ENCODE measurements at regions not wholly inside any gene's neighbourhood (a gene's known extent, or its start where the extent isn't known, plus 50 kb on each side); places are given as distances from the start of the nearest gene placed in this dataset.

- Histone ChIP-seq H3K9me3 (ENCODE audit: low read length) (no peaks in the 10 kb centered on the region), H3K36me3 (ENCODE audit: insufficient read depth, low read length) (no peaks in the 10 kb centered on the region), H2AFZ (ENCODE audit: low read depth, low read length) (no peak overlapping the region), H3K4me3 (ENCODE audit: low read length) (no peak overlapping the region), H3K4me1 (ENCODE audit: insufficient read depth, low read length) (no peaks in the 10 kb centered on the region), H3K27me3 (ENCODE audit: insufficient read depth, low read length) (no peaks in the 10 kb centered on the region)
These were observed 221.6 kb downstream of the BRINP2 start for GRCh38 chr1:177392336-177392735.

- no peaks in the 10 kb centered on the region for H3K4me1 ChIP-seq (ENCODE audit: insufficient read depth, low read length)
- no peak overlapping the region for H2AFZ ChIP-seq (ENCODE audit: low read depth, low read length)
- no peaks in the 10 kb centered on the region for H3K9me3 ChIP-seq (ENCODE audit: low read length)
- no peaks in the 10 kb centered on the region for H3K36me3 ChIP-seq (ENCODE audit: insufficient read depth, low read length)
- no peak overlapping the region for H3K4me3 ChIP-seq (ENCODE audit: low read length)
- no peaks in the 10 kb centered on the region for H3K27me3 ChIP-seq (ENCODE audit: insufficient read depth, low read length)
These were observed 215.3 kb downstream of the BRINP2 start for GRCh38 chr1:177385760-177386698.

GRCh38 chr1:177384461-177384860 lies 213.7 kb downstream of the BRINP2 start:
- H3K4me3 ChIP-seq (ENCODE audit: low read length): no peak overlapping the region
- no peaks in the 10 kb centered on the region for H3K36me3 ChIP-seq (ENCODE audit: insufficient read depth, low read length)

GRCh38 chr1:177383715-177384114 lies 213.0 kb downstream of the BRINP2 start:
- H2AFZ ChIP-seq (ENCODE audit: low read depth, low read length): no peak overlapping the region
- H3K4me3 ChIP-seq (ENCODE audit: low read length): no peak overlapping the region
- no peaks in the 10 kb centered on the region for H3K36me3 ChIP-seq (ENCODE audit: insufficient read depth, low read length)
- H3K9me3 ChIP-seq (ENCODE audit: low read length): no peaks in the 10 kb centered on the region
- no peaks in the 10 kb centered on the region for H3K4me1 ChIP-seq (ENCODE audit: insufficient read depth, low read length)
- no peaks in the 10 kb centered on the region for H3K27me3 ChIP-seq (ENCODE audit: insufficient read depth, low read length)

More at GRCh38 chr1:177384461-177384860, 213.7 kb downstream of the BRINP2 start:
- Histone ChIP-seq H3K4me1 (ENCODE audit: insufficient read depth, low read length) (no peaks in the 10 kb centered on the region), H2AFZ (ENCODE audit: low read depth, low read length) (no peak overlapping the region), H3K27me3 (ENCODE audit: insufficient read depth, low read length) (no peaks in the 10 kb centered on the region), H3K9me3 (ENCODE audit: low read length) (no peaks in the 10 kb centered on the region)

- Histone ChIP-seq H3K4me1 (ENCODE audit: insufficient read depth, low read length) (no peaks in the 10 kb centered on the region), H3K9me3 (ENCODE audit: low read length) (no peaks in the 10 kb centered on the region), H2AFZ (ENCODE audit: low read depth, low read length) (no peak overlapping the region), H3K27me3 (ENCODE audit: insufficient read depth, low read length) (no peaks in the 10 kb centered on the region), H3K4me3 (ENCODE audit: low read length) (no peak overlapping the region), H3K36me3 (ENCODE audit: insufficient read depth, low read length) (no peaks in the 10 kb centered on the region)
These were observed 207.1 kb downstream of the BRINP2 start for GRCh38 chr1:177377866-177378265.

- H3K27me3 ChIP-seq (ENCODE audit: insufficient read depth, low read length): no peaks in the 10 kb centered on the region
- H3K36me3 ChIP-seq (ENCODE audit: insufficient read depth, low read length): no peaks in the 10 kb centered on the region
- no peaks in the 10 kb centered on the region for H3K9me3 ChIP-seq (ENCODE audit: low read length)
- no peak overlapping the region for H3K4me3 ChIP-seq (ENCODE audit: low read length)
- H2AFZ ChIP-seq (ENCODE audit: low read depth, low read length): no peak overlapping the region
- no peaks in the 10 kb centered on the region for H3K4me1 ChIP-seq (ENCODE audit: insufficient read depth, low read length)
These were observed 197.5 kb downstream of the BRINP2 start for GRCh38 chr1:177368255-177368654.

- Histone ChIP-seq H3K4me1 (ENCODE audit: insufficient read depth, low read length) (no peaks in the 10 kb centered on the region), H2AFZ (ENCODE audit: low read depth, low read length) (no peak overlapping the region), H3K4me3 (ENCODE audit: low read length) (no peak overlapping the region), H3K36me3 (ENCODE audit: insufficient read depth, low read length) (no peaks in the 10 kb centered on the region), H3K27me3 (ENCODE audit: insufficient read depth, low read length) (no peaks in the 10 kb centered on the region), H3K9me3 (ENCODE audit: low read length) (no peaks in the 10 kb centered on the region)
These were observed 195.3 kb downstream of the BRINP2 start for GRCh38 chr1:177366091-177366490.

- H3K4me3 ChIP-seq (ENCODE audit: low read length): no peak overlapping the region
- no peaks in the 10 kb centered on the region for H3K36me3 ChIP-seq (ENCODE audit: insufficient read depth, low read length)
- H3K27me3 ChIP-seq (ENCODE audit: insufficient read depth, low read length): no peaks in the 10 kb centered on the region
- no peaks in the 10 kb centered on the region for H3K4me1 ChIP-seq (ENCODE audit: insufficient read depth, low read length)
- H3K9me3 ChIP-seq (ENCODE audit: low read length): no peaks in the 10 kb centered on the region
- H2AFZ ChIP-seq (ENCODE audit: low read depth, low read length): no peak overlapping the region
These were observed 190.0 kb downstream of the BRINP2 start for GRCh38 chr1:177360791-177361190.

- Histone ChIP-seq H3K4me1 (ENCODE audit: insufficient read depth, low read length) (no peaks in the 10 kb centered on the region), H3K27me3 (ENCODE audit: insufficient read depth, low read length) (no peaks in the 10 kb centered on the region), H3K36me3 (ENCODE audit: insufficient read depth, low read length) (no peaks in the 10 kb centered on the region)
These were observed 186.1 kb downstream of the BRINP2 start for GRCh38 chr1:177356674-177357435.

GRCh38 chr1:177355575-177355974 lies 184.8 kb downstream of the BRINP2 start:
- Histone ChIP-seq H3K9me3 (ENCODE audit: low read length) (no peaks in the 10 kb centered on the region), H3K36me3 (ENCODE audit: insufficient read depth, low read length) (no peaks in the 10 kb centered on the region), H3K4me1 (ENCODE audit: insufficient read depth, low read length) (no peaks in the 10 kb centered on the region), H3K4me3 (ENCODE audit: low read length) (no peak overlapping the region), H3K27me3 (ENCODE audit: insufficient read depth, low read length) (no peaks in the 10 kb centered on the region), H2AFZ (ENCODE audit: low read depth, low read length) (no peak overlapping the region)

More at GRCh38 chr1:177356674-177357435, 186.1 kb downstream of the BRINP2 start:
- H3K4me3 ChIP-seq (ENCODE audit: low read length): no peak overlapping the region
- H3K9me3 ChIP-seq (ENCODE audit: low read length): no peaks in the 10 kb centered on the region
- no peak overlapping the region for H2AFZ ChIP-seq (ENCODE audit: low read depth, low read length)

- Histone ChIP-seq H3K4me3 (ENCODE audit: low read length) (no peak overlapping the region), H2AFZ (ENCODE audit: low read depth, low read length) (no peak overlapping the region), H3K36me3 (ENCODE audit: insufficient read depth, low read length) (no peaks in the 10 kb centered on the region), H3K27me3 (ENCODE audit: insufficient read depth, low read length) (no peaks in the 10 kb centered on the region), H3K4me1 (ENCODE audit: insufficient read depth, low read length) (no peaks in the 10 kb centered on the region), H3K9me3 (ENCODE audit: low read length) (no peaks in the 10 kb centered on the region)
These were observed 183.5 kb downstream of the BRINP2 start for GRCh38 chr1:177354247-177354646.

GRCh38 chr1:177351361-177352108 lies 180.8 kb downstream of the BRINP2 start:
- no peak overlapping the region for H3K4me3 ChIP-seq (ENCODE audit: low read length)
- H3K36me3 ChIP-seq (ENCODE audit: insufficient read depth, low read length): no peaks in the 10 kb centered on the region
- H3K4me1 ChIP-seq (ENCODE audit: insufficient read depth, low read length): no peaks in the 10 kb centered on the region
- no peak overlapping the region for H2AFZ ChIP-seq (ENCODE audit: low read depth, low read length)
- no peaks in the 10 kb centered on the region for H3K9me3 ChIP-seq (ENCODE audit: low read length)
- H3K27me3 ChIP-seq (ENCODE audit: insufficient read depth, low read length): no peaks in the 10 kb centered on the region

Data from neuron (in vitro differentiated cells).